ENCODE measurements at regions not wholly inside any gene's neighbourhood (a gene's known extent, or its start where the extent isn't known, plus 50 kb on each side); places are given as distances from the start of the nearest gene placed in this dataset.

DNA sequence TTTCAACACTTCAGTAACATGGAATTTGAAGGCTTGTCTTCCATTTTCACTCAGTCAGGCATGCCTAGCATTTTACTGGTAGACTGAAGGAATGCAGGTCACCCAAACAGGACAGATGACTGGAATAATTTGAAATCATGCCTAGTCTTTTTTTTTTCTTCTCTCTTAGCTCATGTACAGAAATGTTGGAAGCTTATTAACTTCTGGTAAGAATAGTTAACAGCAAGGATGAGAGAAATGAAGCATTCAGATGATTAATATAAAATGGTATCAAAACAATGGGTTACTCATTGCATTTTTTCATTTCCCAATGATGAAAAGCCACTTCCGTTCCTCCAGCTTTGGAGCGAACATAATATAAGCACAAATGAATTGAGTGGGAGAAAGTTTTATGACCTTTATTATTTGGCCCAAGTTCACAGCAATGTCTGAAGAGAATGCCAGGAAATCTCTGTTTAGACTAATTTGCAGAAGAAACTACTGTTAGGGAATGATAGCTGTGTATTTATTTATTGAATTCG lies 431.6 kb upstream of the RASGRP1 start:
- TF ChIP-seq ZFP3 (CRISPR knock-in tag; IDR thresholded peaks at IDR 0.05) (no peak), TOX (CRISPR knock-in tag; IDR thresholded peaks at IDR 0.05; ENCODE audit: borderline replicate concordance) (no peak), GLIS3 (CRISPR knock-in tag; IDR thresholded peaks at IDR 0.05) (no peak), ESRRG (CRISPR knock-in tag; IDR thresholded peaks at IDR 0.05) (no peak)
- TF ChIP-seq, protein P1, sequence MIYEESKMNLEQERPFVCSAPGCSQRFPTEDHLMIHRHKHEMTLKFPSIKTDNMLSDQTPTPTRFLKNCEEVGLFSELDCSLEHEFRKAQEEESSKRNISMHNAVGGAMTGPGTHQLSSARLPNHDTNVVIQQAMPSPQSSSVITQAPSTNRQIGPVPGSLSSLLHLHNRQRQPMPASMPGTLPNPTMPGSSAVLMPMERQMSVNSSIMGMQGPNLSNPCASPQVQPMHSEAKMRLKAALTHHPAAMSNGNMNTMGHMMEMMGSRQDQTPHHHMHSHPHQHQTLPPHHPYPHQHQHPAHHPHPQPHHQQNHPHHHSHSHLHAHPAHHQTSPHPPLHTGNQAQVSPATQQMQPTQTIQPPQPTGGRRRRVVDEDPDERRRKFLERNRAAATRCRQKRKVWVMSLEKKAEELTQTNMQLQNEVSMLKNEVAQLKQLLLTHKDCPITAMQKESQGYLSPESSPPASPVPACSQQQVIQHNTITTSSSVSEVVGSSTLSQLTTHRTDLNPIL (CRISPR knock-in tag; IDR thresholded peaks at IDR 0.05; ENCODE audit: low read depth): no peak
- TF ChIP-seq, protein P2, sequence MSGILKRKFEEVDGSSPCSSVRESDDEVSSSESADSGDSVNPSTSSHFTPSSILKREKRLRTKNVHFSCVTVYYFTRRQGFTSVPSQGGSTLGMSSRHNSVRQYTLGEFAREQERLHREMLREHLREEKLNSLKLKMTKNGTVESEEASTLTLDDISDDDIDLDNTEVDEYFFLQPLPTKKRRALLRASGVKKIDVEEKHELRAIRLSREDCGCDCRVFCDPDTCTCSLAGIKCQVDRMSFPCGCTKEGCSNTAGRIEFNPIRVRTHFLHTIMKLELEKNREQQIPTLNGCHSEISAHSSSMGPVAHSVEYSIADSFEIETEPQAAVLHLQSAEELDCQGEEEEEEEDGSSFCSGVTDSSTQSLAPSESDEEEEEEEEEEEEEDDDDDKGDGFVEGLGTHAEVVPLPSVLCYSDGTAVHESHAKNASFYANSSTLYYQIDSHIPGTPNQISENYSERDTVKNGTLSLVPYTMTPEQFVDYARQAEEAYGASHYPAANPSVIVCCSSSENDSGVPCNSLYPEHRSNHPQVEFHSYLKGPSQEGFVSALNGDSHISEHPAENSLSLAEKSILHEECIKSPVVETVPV (CRISPR knock-in tag; IDR thresholded peaks at IDR 0.05): no peak
- TF ChIP-seq, protein P3, sequence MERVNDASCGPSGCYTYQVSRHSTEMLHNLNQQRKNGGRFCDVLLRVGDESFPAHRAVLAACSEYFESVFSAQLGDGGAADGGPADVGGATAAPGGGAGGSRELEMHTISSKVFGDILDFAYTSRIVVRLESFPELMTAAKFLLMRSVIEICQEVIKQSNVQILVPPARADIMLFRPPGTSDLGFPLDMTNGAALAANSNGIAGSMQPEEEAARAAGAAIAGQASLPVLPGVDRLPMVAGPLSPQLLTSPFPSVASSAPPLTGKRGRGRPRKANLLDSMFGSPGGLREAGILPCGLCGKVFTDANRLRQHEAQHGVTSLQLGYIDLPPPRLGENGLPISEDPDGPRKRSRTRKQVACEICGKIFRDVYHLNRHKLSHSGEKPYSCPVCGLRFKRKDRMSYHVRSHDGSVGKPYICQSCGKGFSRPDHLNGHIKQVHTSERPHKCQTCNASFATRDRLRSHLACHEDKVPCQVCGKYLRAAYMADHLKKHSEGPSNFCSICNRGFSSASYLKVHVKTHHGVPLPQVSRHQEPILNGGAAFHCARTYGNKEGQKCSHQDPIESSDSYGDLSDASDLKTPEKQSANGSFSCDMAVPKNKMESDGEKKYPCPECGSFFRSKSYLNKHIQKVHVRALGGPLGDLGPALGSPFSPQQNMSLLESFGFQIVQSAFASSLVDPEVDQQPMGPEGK (CRISPR knock-in tag; IDR thresholded peaks at IDR 0.05; ENCODE audit: borderline replicate concordance): no peak
